IgD-negative memory B cell (primary cell): ENCODE measurements at regions not wholly inside any gene's neighbourhood (a gene's known extent, or its start where the extent isn't known, plus 50 kb on each side); places are given as distances from the start of the nearest gene placed in this dataset.

ENCODE experiments used
- H3K27ac Mint-ChIP-seq, 3 donors: one replicate each; pipeline ENCODE4 v1.8.0; 2020 to 2022; ENCODE audit warnings: mild to moderate bottlenecking in 3 of 3, mixed read lengths in 3 of 3, moderate library complexity in 1 of 3
- H3K27me3 Mint-ChIP-seq: one replicate; pipeline ENCODE4 v1.8.0; 2021; ENCODE audit warnings: mixed read lengths
- H3K36me3 Mint-ChIP-seq: one replicate; pipeline ENCODE4 v1.8.0; 2020; ENCODE audit warnings: mild to moderate bottlenecking, mixed read lengths
- H3K4me1 Mint-ChIP-seq, 3 donors: one replicate each; pipeline ENCODE4 v1.8.0; 2020 to 2022; ENCODE audit warnings: mixed read lengths in 3 of 3, mild to moderate bottlenecking in 1 of 3
- H3K4me3 Mint-ChIP-seq, 4 donors: one replicate each; pipeline ENCODE4 v1.8.0; 2020 to 2022; ENCODE audit warnings: mild to moderate bottlenecking in 4 of 4, mixed read lengths in 4 of 4, moderate library complexity in 3 of 4
- H3K9me3 Mint-ChIP-seq, 3 donors: one replicate each; pipeline ENCODE4 v1.8.0; 2020 to 2021; ENCODE audit warnings: mixed read lengths in 3 of 3, mild to moderate bottlenecking in 1 of 3

DNA sequence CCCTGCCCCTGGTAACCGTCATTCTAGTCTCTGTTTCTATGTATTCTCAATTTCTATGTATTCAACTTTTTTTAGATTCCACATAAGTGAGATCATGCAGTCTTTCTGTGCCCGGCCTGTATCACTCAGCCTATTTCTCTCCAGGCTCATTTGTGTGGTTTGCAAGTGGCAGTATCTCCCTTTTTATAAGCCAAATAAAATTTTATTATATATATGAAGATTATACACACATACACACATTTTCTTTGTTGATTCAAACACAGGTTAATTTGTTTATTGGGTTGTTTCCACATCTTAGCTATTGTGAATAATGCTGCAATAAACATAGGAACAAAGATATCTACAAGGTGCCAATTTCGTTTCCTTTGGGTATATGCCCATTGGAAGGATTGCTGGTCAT lies 571.7 kb downstream of the DHX35 start:
- no peak overlapping the region for H3K27ac Mint-ChIP-seq
- peaks cover 10 to 23% (median 20%) of the 10 kb centered on the region in 3 donors for H3K4me1 Mint-ChIP-seq
- no peak overlapping the region for H3K4me3 Mint-ChIP-seq
- no peaks in the 10 kb centered on the region for H3K36me3 Mint-ChIP-seq
- H3K27me3 Mint-ChIP-seq, result peaks cover 1% of the 10 kb centered on the region
- peaks cover 0 to 2% (median 0%) of the 10 kb centered on the region in 3 donors for H3K9me3 Mint-ChIP-seq

DNA sequence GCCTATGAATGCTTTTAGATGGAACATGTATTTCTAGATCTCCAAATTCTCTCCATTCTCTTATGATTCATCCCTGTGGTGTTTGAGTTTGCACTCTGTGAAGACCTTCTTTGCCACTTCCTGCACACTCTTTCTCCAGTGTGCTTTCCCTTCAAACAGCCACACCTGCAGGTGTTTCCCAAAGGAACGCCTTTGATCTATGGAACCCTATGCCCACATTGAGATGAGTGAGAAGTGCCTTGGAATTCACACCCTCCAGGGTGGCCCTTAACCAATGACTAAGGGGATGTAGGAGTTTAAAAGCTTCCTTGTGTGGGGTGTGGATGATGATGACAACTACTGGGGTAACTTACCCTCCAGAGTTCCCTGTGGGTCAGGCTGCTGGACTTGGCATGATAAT lies 570.1 kb downstream of the DHX35 start:
- no peak overlapping the region for H3K27ac Mint-ChIP-seq
- H3K27me3 Mint-ChIP-seq, result peaks cover 1% of the 10 kb centered on the region
- H3K36me3 Mint-ChIP-seq, result no peaks in the 10 kb centered on the region
- peaks cover 0 to 2% (median 0%) of the 10 kb centered on the region in 3 donors for H3K9me3 Mint-ChIP-seq
- no peak overlapping the region for H3K4me3 Mint-ChIP-seq
- H3K4me1 Mint-ChIP-seq, result peaks cover 0 to 9% (median 7%) of the 10 kb centered on the region in 3 donors

DNA sequence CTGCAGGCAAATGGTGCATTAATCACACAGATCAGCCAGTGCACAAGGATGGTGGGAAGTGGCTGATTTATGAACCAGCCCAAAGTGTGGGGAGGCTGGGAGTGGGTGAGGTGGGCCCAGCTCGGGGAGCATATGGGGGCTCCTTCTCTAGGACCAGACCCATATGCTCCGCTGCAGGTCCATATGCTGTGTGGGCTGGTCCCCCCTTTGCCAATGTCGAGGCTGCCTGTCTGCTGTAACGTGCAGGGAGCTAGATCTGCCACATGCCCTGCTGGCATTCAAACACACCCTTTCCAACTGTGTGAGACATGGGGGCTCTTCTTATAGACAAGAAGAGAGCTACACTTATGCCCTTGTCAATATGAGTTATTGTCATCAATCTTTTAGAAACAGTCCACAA lies 566.3 kb downstream of the DHX35 start:
- no peak overlapping the region for H3K4me3 Mint-ChIP-seq
- no peak overlapping the region for H3K27ac Mint-ChIP-seq
- no peaks in the 10 kb centered on the region for H3K9me3 Mint-ChIP-seq
- peaks cover 0 to 9% (median 5%) of the 10 kb centered on the region in 3 donors for H3K4me1 Mint-ChIP-seq
- H3K36me3 Mint-ChIP-seq, result no peaks in the 10 kb centered on the region
- H3K27me3 Mint-ChIP-seq, result peaks cover 1% of the 10 kb centered on the region

DNA sequence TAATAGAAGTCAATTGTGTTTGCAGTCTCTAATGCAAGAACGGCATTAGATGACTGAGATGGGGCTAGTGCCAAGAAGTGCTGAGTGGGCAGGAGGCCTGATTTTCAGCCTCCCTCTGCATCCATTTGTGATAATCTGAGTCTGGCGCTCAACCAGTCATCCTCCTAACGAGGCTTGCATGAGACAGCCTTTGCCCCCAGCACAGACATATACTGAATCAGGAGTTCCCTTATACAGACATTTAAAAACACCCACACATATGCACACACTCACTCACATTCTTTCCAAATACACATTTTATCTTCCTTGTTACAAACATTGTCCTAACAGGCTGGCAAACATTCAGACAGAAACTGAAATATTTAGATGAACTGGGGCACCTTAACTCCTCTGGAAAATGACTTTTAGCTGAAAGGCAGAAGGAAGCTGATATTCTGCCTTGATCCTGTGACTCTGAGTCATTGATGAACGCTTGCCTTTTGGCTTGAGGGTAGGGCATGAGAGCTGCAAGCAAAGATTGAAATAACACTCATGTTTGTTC lies 562.3 kb downstream of the DHX35 start:
- no peaks in the 10 kb centered on the region for H3K27me3 Mint-ChIP-seq
- H3K9me3 Mint-ChIP-seq, result no peaks in the 10 kb centered on the region
- H3K4me3 Mint-ChIP-seq, result no peak overlapping the region
- no peaks in the 10 kb centered on the region for H3K36me3 Mint-ChIP-seq
- H3K4me1 Mint-ChIP-seq, result no peaks in the 10 kb centered on the region
- H3K27ac Mint-ChIP-seq, result no peak overlapping the region

DNA sequence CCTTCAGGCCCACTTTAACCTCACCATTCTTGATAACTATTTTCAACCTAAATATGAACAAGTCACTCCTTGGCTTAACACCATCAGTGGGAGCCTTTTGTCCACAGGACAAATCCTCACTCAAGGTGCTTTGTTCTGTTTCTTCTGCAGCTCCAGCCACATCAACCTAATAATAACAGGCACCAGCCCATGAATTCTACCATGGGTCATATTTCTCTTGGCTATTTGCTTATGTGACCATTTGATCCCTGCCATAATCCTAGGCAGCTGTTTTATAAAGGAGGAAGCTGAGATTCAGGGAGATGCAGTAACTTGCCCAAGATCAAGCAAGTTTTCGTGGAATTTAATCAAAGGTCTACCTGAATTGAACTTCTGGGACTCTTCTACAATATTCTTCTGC lies 561.3 kb downstream of the DHX35 start:
- H3K4me1 Mint-ChIP-seq, result no peaks in the 10 kb centered on the region
- H3K36me3 Mint-ChIP-seq, result no peaks in the 10 kb centered on the region
- H3K9me3 Mint-ChIP-seq, result no peaks in the 10 kb centered on the region
- no peak overlapping the region for H3K4me3 Mint-ChIP-seq
- no peak overlapping the region for H3K27ac Mint-ChIP-seq
- no peaks in the 10 kb centered on the region for H3K27me3 Mint-ChIP-seq

DNA sequence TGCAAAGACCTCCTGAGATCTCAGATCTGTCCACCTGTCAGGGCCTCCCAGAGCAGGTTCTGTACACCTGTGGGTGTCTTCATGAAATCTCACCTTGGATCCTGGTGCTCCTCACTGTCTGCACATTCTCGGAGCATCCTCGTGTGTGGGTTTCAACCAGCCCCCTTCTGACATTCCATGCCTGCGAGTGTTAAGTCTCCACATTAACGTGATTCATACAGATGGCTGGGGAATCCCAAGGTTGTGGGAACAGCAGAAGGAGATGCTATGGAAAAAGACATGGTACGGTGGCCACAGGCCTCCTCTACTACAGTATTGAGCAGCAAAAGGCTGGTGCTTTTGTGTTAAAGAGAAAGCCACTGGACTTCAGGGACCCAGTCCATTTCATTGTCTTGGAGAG lies 556.5 kb downstream of the DHX35 start:
- H3K9me3 Mint-ChIP-seq, result peaks cover 0 to 4% (median 0%) of the 10 kb centered on the region in 3 donors
- H3K27ac Mint-ChIP-seq, result no peak overlapping the region
- no peaks in the 10 kb centered on the region for H3K27me3 Mint-ChIP-seq

DNA sequence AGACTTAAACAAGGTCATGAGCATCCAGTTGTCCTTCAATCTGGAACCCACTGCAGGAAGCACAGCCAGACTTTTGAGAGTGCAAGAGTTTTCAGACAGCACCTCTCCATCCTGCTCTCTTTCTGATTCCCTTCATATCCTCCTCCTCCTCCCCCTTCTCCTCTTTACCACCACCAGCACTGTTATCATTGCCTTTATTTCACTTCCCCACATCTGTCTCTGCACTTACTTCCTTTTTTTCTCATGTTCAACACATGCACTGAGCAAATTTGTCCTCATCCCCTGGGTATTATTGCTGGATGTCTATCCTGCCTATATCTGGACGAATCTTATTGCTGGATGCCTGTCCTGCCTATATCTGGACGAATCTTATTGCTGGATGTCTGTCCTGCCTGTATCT lies 554.8 kb downstream of the DHX35 start:
- H3K9me3 Mint-ChIP-seq, result peaks cover 0 to 4% (median 0%) of the 10 kb centered on the region in 3 donors
- peaks cover 6 to 15% (median 8%) of the 10 kb centered on the region in 3 donors for H3K4me1 Mint-ChIP-seq
- peak overlapping the region in 2 of 4 donors; percentile 14 to 40 for H3K4me3 Mint-ChIP-seq
- no peaks in the 10 kb centered on the region for H3K36me3 Mint-ChIP-seq
- H3K27me3 Mint-ChIP-seq, result peaks cover 1% of the 10 kb centered on the region
- H3K27ac Mint-ChIP-seq, result no peak overlapping the region

More for the DNA sequence above, 556.5 kb downstream of the DHX35 start:
- H3K4me1 Mint-ChIP-seq, result peaks cover 6 to 15% (median 8%) of the 10 kb centered on the region in 3 donors
- H3K4me3 Mint-ChIP-seq, result no peak overlapping the region
- H3K36me3 Mint-ChIP-seq, result no peaks in the 10 kb centered on the region

DNA sequence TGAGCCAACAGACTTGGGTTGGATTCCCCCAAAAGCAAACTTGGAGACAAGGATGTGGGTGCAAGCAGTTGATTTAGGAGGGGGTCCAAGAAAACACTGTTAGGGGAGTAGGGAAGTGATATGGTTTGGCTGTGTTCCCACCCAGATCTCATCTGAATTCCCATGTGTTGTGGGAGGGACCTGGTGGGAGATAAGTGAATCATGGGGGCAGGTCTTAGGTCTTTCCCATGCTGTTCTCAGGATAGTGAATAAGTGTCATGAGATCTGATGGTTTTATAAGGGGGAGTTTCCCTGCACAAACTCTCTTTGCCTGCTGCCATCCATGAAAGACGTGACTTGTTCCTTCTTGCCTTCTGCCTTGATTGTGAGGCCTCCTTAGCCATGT lies 542.6 kb downstream of the DHX35 start:
- Mint-ChIP-seq H3K36me3 (no peaks in the 10 kb centered on the region), H3K27ac (no peak overlapping the region), H3K4me1 (no peaks in the 10 kb centered on the region), H3K27me3 (no peaks in the 10 kb centered on the region), H3K9me3 (no peaks in the 10 kb centered on the region), H3K4me3 (no peak overlapping the region)

DNA sequence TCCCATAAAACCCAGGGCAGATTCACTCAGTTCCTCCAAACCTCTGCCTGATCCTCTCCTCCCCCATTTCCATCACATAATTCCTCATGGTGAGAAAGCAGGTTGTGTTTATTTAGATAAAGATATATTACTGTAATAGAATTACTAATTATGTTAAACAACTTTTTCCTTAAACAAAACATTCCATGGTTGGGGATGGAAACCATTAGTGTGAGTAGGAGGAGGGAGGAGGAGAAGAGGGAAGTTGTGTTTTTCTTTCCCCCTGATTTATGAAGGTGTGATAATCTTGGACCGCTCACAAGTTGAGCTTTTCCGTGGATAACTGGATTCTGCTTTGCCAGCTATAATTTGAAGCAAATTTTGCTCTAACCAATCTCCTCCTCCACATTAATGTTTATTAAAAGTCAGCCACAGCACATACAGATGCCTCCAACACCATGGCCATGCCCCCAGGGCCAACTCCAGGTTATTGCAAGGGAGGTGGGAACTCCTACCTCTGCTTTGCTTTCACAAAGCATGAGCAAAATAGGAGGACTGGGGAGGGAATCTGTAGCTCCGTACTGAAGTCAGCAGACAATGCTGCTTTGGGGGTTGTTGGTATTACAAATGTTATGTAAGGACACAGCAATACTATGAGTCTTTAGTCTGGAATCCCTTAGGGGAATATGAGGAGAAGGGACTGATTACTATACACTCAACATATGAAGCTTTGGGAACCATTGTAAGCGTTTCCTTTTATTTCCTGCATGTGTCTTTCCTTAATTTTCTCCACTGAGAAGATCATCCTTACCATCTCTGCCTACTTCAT lies 542.0 kb downstream of the DHX35 start:
- no peaks in the 10 kb centered on the region for H3K4me1 Mint-ChIP-seq
- H3K27me3 Mint-ChIP-seq, result no peaks in the 10 kb centered on the region
- no peaks in the 10 kb centered on the region for H3K36me3 Mint-ChIP-seq
- no peaks in the 10 kb centered on the region for H3K9me3 Mint-ChIP-seq
- no peak overlapping the region for H3K4me3 Mint-ChIP-seq
- no peak overlapping the region for H3K27ac Mint-ChIP-seq

DNA sequence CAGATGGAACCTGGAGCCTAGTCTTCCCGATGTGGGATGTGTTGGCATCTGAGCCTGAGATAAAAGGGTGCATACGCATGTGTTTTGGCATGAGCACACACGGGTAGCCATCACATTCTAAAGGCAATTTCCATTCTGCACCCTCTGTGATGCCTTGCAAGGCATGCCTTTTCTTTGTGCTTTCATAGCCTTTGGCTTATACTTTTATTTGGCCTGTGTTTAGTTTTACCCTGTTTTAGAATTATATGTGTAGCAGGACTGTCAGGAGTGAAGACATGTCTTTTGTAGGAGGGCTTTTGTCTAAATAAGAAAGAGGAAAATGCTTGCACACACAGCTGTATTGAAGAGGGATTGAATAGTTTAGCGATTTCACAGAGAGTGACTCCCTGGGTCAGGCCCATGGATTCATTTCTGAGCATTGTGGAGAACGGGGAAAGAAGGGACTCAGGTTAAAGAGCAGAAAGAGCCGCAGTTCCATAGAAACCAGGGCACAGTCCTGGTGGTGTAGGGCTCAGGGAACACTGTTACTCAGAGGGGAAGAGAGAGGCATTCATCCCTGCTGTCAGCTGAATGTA lies 530.2 kb downstream of the DHX35 start:
- Mint-ChIP-seq H3K36me3 (peaks cover 2% of the 10 kb centered on the region), H3K4me3 (no peak overlapping the region), H3K27ac (no peak overlapping the region), H3K27me3 (peaks cover 2% of the 10 kb centered on the region), H3K4me1 (no peaks in the 10 kb centered on the region), H3K9me3 (peaks cover 1 to 7% (median 3%) of the 10 kb centered on the region in 3 donors)

DNA sequence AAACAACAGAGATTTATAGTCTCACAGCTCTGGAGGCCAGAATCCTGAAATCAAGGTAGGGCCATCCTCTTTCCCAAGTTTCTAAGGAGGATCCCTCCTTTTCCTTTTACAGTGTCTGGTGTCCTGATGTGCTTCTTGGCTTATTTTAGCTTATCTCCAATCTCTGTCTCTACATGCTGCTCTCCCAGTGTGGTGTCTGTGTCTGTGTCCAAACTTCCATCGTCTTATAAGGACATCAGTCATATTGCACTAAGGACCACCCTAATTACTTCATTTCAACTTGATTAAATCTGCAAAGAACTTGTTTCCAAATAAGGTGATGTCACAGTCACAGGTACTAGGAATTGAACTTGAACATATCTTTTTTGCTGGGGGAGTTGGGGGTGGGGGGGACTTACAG lies 529.6 kb downstream of the DHX35 start:
- Mint-ChIP-seq H3K27ac (no peak overlapping the region), H3K4me1 (no peaks in the 10 kb centered on the region)

DNA sequence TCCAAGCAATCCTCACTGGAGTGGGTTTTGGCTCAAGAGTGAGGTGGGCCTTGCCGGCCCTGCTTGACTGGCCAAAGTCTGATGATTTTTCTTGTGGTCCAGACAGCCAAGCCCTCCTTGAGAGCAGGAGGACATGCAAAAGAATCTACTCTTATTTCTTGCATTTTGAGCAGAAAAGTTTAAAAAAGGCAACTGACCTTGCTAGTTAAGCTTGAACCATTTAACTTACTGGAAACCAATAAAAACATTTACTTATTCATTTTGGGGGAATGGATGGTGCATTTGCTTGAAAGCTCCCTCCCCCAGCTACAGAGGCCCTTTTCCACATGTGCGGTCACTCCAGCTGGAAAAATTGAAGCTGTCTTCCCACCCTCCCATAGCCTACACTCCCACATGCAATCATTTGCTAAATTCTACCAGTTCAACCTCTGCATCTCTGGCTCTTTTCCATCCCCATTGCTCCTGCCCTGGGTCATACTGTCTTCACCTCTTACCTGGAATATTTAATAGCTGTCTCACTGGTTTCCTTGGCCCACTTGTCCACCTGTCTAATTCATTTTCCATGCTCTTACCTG lies 527.9 kb downstream of the DHX35 start:
- H3K9me3 Mint-ChIP-seq, result peaks cover 0 to 3% (median 2%) of the 10 kb centered on the region in 3 donors
- H3K27me3 Mint-ChIP-seq, result peaks cover 2% of the 10 kb centered on the region
- H3K27ac Mint-ChIP-seq, result no peak overlapping the region
- no peak overlapping the region for H3K4me3 Mint-ChIP-seq
- no peaks in the 10 kb centered on the region for H3K4me1 Mint-ChIP-seq
- H3K36me3 Mint-ChIP-seq, result peaks cover 2% of the 10 kb centered on the region

More for the DNA sequence above, 529.6 kb downstream of the DHX35 start:
- peaks cover 2% of the 10 kb centered on the region for H3K36me3 Mint-ChIP-seq
- H3K4me3 Mint-ChIP-seq, result no peak overlapping the region
- H3K27me3 Mint-ChIP-seq, result peaks cover 2% of the 10 kb centered on the region
- H3K9me3 Mint-ChIP-seq, result peaks cover 1 to 5% (median 3%) of the 10 kb centered on the region in 3 donors

DNA sequence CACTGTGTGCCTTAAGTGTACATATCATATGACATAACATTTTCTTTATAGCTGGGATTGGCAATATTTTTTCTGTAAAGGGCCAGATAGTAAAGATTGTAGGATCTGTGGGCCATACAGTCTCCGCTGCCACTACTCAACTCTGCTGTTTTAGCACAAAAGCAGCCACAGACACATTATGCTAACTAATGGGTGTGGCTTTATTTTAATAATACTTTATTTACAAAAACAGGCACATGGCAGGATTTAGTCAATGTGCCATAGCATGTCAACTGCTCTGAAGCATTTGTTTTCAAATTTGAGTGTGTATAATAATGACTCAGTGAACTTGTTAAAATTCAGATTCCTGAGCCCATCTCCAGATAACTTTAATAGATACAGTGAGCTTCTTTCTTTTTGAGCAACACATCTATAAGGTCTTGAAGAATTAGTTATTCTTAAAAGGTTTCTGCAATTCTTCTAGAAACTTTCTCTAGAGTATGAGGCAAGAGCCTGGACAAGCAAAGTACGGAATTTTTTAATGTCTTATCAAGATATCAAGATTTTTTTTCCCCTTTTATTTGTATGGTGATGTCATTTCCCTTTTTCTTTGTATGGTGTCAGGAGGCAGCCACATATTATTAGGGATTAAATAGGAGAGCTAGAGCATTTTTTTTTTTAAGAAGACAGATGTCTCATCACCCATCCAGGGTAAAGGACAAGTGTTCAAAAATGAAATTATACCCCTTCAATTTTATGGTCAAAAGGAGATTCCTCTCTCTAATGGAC lies 518.3 kb downstream of the DHX35 start:
- Mint-ChIP-seq H3K27ac (no peak overlapping the region), H3K36me3 (no peaks in the 10 kb centered on the region), H3K4me1 (no peaks in the 10 kb centered on the region), H3K9me3 (no peaks in the 10 kb centered on the region), H3K27me3 (no peaks in the 10 kb centered on the region), H3K4me3 (no peak overlapping the region)

DNA sequence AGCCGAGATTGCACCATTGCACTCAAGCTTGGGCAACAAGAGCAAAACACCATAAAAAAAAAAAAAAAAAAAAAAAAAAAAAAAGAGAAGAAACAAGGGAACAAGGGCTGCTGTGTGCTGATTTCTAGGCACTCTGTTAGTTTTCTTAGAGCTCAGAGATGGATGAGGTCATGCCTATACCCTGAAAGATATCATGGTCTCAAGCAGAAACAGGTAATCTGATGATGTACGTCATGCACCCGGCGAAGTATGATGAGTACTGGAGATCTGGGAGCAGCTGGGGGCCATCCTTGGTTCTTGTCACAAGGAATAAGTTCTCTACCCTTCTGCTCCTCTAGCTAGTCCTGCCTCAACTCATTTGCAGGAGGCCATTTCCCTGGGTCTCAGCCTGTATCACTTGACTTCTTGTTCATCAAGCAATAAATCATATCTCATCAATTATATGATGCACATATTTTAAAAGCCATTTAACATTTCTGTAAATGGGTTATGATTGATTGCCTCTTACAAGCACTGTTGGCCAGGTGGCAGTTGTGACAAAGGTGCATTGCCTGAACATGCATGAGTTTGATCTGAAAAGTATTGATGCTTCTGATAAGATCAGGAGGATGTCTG lies 517.2 kb downstream of the DHX35 start:
- H3K9me3 Mint-ChIP-seq, result no peaks in the 10 kb centered on the region
- H3K27ac Mint-ChIP-seq, result no peak overlapping the region
- H3K36me3 Mint-ChIP-seq, result no peaks in the 10 kb centered on the region
- H3K27me3 Mint-ChIP-seq, result no peaks in the 10 kb centered on the region
- H3K4me3 Mint-ChIP-seq, result peak overlapping the region in 1 of 4 donors; percentile 18
- H3K4me1 Mint-ChIP-seq, result no peaks in the 10 kb centered on the region
